Esophagus squamous epithelium (tissue), 4 donors: ENCODE measurements at regions not wholly inside any gene's neighbourhood (a gene's known extent, or its start where the extent isn't known, plus 50 kb on each side); places are given as distances from the start of the nearest gene placed in this dataset.

Experiments
- POLR2A ChIP-seq, 4 donors: fragments of 450-650 bp; IDR thresholded peaks; one replicate each; pipeline ENCODE4 v1.6.1; 2017; ENCODE audit warnings: antibody characterized with exemption in 4 of 4, mild to moderate bottlenecking in 4 of 4, moderate library complexity in 3 of 4
- TF ChIP-seq, protein P1 (sequence below), 6 experiments: fragments of 450-650 bp in 4 of 6; fragments of 200-600 bp in 2 of 6; sonication (generic) in 2 of 6; IDR thresholded peaks; one replicate each; pipeline ENCODE4 v1.5.1; 2016 to 2019; ENCODE audit warnings: antibody characterized with exemption in 6 of 6, mild to moderate bottlenecking in 4 of 6, moderate library complexity in 4 of 6

GRCh38 chr14:29380826-29381225 lies 546.8 kb downstream of the PRKD1 start:
- TF ChIP-seq, protein P1, sequence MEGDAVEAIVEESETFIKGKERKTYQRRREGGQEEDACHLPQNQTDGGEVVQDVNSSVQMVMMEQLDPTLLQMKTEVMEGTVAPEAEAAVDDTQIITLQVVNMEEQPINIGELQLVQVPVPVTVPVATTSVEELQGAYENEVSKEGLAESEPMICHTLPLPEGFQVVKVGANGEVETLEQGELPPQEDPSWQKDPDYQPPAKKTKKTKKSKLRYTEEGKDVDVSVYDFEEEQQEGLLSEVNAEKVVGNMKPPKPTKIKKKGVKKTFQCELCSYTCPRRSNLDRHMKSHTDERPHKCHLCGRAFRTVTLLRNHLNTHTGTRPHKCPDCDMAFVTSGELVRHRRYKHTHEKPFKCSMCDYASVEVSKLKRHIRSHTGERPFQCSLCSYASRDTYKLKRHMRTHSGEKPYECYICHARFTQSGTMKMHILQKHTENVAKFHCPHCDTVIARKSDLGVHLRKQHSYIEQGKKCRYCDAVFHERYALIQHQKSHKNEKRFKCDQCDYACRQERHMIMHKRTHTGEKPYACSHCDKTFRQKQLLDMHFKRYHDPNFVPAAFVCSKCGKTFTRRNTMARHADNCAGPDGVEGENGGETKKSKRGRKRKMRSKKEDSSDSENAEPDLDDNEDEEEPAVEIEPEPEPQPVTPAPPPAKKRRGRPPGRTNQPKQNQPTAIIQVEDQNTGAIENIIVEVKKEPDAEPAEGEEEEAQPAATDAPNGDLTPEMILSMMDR (IDR thresholded peaks at IDR 0.05), result no peak
- TF ChIP-seq POLR2A (IDR thresholded peaks at IDR 0.05), result no peak
